ENCODE measurements at regions not wholly inside any gene's neighbourhood (a gene's known extent, or its start where the extent isn't known, plus 50 kb on each side); places are given as distances from the start of the nearest gene placed in this dataset.

- Histone ChIP-seq H3K4me2 (ENCODE audit: insufficient read depth, insufficient read length, low read length) (no peak overlapping the region), H3K4ac (ENCODE audit: low read depth, low read length) (no peak overlapping the region), H3K4me1 (ENCODE audit: insufficient read depth, low read length) (no peaks in the 10 kb centered on the region; the same call in 1 of the 2 replicates), H2AFZ (ENCODE audit: low read length) (no peak overlapping the region), H3K23ac (ENCODE audit: insufficient read length, low read depth, low read length) (no peak overlapping the region), H2BK120ac (ENCODE audit: low read depth, low read length, poor library complexity, severe bottlenecking) (no peak overlapping the region), H2BK12ac (ENCODE audit: insufficient read length, low read depth, low read length) (no peak overlapping the region), H3K27ac (ENCODE audit: insufficient read length, low read depth, low read length) (no peak overlapping the region), H4K8ac (replicated peaks; ENCODE audit: insufficient read length, low read depth, low read length) (no peak overlapping the region), H3K14ac (ENCODE audit: insufficient read depth, low read length) (no peak overlapping the region), H3K9me3 (ENCODE audit: control insufficient read depth, low read depth, low read length) (no peaks in the 10 kb centered on the region), H4K20me1 (ENCODE audit: control insufficient read depth, insufficient read depth, insufficient read length) (no peaks in the 10 kb centered on the region), H3K79me2 (ENCODE audit: insufficient read depth, low read length) (no peaks in the 10 kb centered on the region), H3K27me3 (ENCODE audit: insufficient read depth, low read length) (no peaks in the 10 kb centered on the region), H3K23me2 (ENCODE audit: insufficient read length, low read depth, low read length, poor library complexity, severe bottlenecking) (no peaks in the 10 kb centered on the region), H2BK15ac (ENCODE audit: low read depth, low read length) (no peak overlapping the region), H3K9ac (ENCODE audit: extremely low read depth, insufficient read length, low read length) (no peak overlapping the region), H3K79me1 (ENCODE audit: insufficient read depth, low read depth, low read length, poor library complexity, severe bottlenecking) (no peaks in the 10 kb centered on the region), H3K18ac (ENCODE audit: insufficient read length, low read depth, low read length) (no peak overlapping the region), H3K56ac (ENCODE audit: insufficient read length, low read depth, low read length) (no peak overlapping the region), H2AK5ac (ENCODE audit: insufficient read length, low read length) (no peak overlapping the region), H3T11ph (ENCODE audit: low read length) (no peak overlapping the region), H4K91ac (ENCODE audit: insufficient read length, low read depth, low read length) (no peak overlapping the region), H2BK20ac (ENCODE audit: low read depth, low read length, poor library complexity, severe bottlenecking) (no peak overlapping the region), H2BK5ac (ENCODE audit: insufficient read length, low read length) (no peak overlapping the region), H4K5ac (ENCODE audit: insufficient read length, low read depth, low read length) (no peak overlapping the region)
- Mint-ChIP-seq H3K27me3 (ENCODE audit: low read depth) (peaks cover 10% of the 10 kb centered on the region), H3K36me3 (ENCODE audit: insufficient read depth in 1 of 3, low read depth in 3 of 3) (0 out of 7 replicates have a peak, but pooled peaks cover 0 to 3% (median 0%) of the 10 kb centered on the region in 3 experiments), H3K27ac (no peak overlapping the region), H3K9me3 (peaks cover 4 to 13% of the 10 kb centered on the region in 2 experiments), H3K4me3 (no peak overlapping the region), H3K4me1 (peaks cover 7 to 16% of the 10 kb centered on the region in 2 experiments)
- DNase-seq = no peak
- TF ChIP-seq CTCF (conservative IDR thresholded peaks at IDR 0.05) = no peak
These were observed 452.1 kb downstream of the MN1 start for GRCh38 chr22:27349456-27349855.
